HEK293 (cell line): ENCODE measurements at regions not wholly inside any gene's neighbourhood (a gene's known extent, or its start where the extent isn't known, plus 50 kb on each side); places are given as distances from the start of the nearest gene placed in this dataset.

ENCODE experiments used
- CTCF ChIA-PET: fragments of 350-600 bp; formaldehyde crosslinking; extraction: SDS; loops from one replicate; lab custom pipeline; 2021; ENCODE audit warnings: antibody characterized with exemption; lab: Yijun Ruan, JAX
- POLR2A ChIA-PET: fragments of 300-600 bp; formaldehyde crosslinking; extraction: SDS; loops from one replicate; lab custom pipeline; 2020; ENCODE audit warnings: antibody characterized with exemption, inconsistent platforms; lab: Yijun Ruan, JAX
- H3K27ac ChIP-seq: fragments of 200-500 bp; sonication (Bioruptor generic); 2 replicates; pipeline ENCODE4 v1.5.1; 2014; ENCODE audit warnings: low read depth, low read length, control low read depth, inconsistent platforms; ENCODE audit errors: extremely low read depth
- H3K36me3 ChIP-seq, 2 experiments: fragments of 200-500 bp in 1 of 2; sonication (Bioruptor generic) in 1 of 2; 1 replicate in 1 of 2; 2 replicates in 1 of 2; pipeline ENCODE4 v1.5.1; 2014 to 2017; ENCODE audit warnings: inconsistent platforms in 2 of 2, low read length in 2 of 2; ENCODE audit not compliant: control insufficient read depth in 2 of 2, insufficient read depth in 1 of 2
- H3K4me1 ChIP-seq: fragments of 200-500 bp; sonication (Bioruptor generic); 2 replicates; pipeline ENCODE4 v1.5.1; 2014; ENCODE audit warnings: mild to moderate bottlenecking, low read length, inconsistent platforms; ENCODE audit not compliant: control insufficient read depth, insufficient read depth
- H3K4me3 ChIP-seq: 2 replicates; pipeline ENCODE4 v1.5.1; 2011; ENCODE audit warnings: low read depth, mild to moderate bottlenecking, control low read depth, low read length, moderate library complexity
- H3K9me3 ChIP-seq: fragments of 200-500 bp; sonication (Bioruptor generic); 2 replicates; pipeline ENCODE4 v1.5.1; 2014; ENCODE audit warnings: low read depth, low read length, inconsistent platforms; ENCODE audit not compliant: control insufficient read depth, insufficient read depth
- GLIS1 ChIP-seq: fragments of 450-650 bp; formaldehyde crosslinking; IDR thresholded peaks from 2 replicates; pipeline ENCODE4 v1.5.1; 2016; ENCODE audit warnings: missing biosample characterization, missing genetic modification characterization
- IKZF3 ChIP-seq: fragments of 450-650 bp; IDR thresholded peaks from 2 replicates; pipeline ENCODE4 v1.5.0; 2018; ENCODE audit warnings: missing biosample characterization, mild to moderate bottlenecking, missing genetic modification characterization, moderate library complexity
- OVOL3 ChIP-seq: fragments of 450-650 bp; formaldehyde crosslinking; IDR thresholded peaks from 2 replicates; pipeline ENCODE4 v1.5.1; 2016; ENCODE audit warnings: missing biosample characterization, missing genetic modification characterization
- RBAK ChIP-seq: fragments of 450-650 bp; formaldehyde crosslinking; IDR thresholded peaks from 2 replicates; pipeline ENCODE4 v1.5.1; 2016; ENCODE audit warnings: missing biosample characterization, missing genetic modification characterization
- REPIN1 ChIP-seq: fragments of 450-650 bp; formaldehyde crosslinking; IDR thresholded peaks from 2 replicates; pipeline ENCODE4 v1.5.1; 2017; ENCODE audit warnings: missing biosample characterization, missing genetic modification characterization, low read depth
- SP3 ChIP-seq: fragments of 450-650 bp; formaldehyde crosslinking; IDR thresholded peaks from 2 replicates; pipeline ENCODE4 v1.5.1; 2016; ENCODE audit warnings: missing biosample characterization, missing genetic modification characterization
- ZBTB48 ChIP-seq: fragments of 450-650 bp; formaldehyde crosslinking; IDR thresholded peaks from 2 replicates; pipeline ENCODE4 v1.5.1; 2016; ENCODE audit warnings: missing biosample characterization, missing genetic modification characterization
- ZFP37 ChIP-seq: fragments of 450-650 bp; formaldehyde crosslinking; IDR thresholded peaks from 2 replicates; pipeline ENCODE4 v1.5.1; 2016; ENCODE audit warnings: missing biosample characterization, missing genetic modification characterization
- ZNF132 ChIP-seq: fragments of 450-650 bp; formaldehyde crosslinking; IDR thresholded peaks from 2 replicates; pipeline ENCODE4 v1.5.1; 2017; ENCODE audit warnings: missing biosample characterization, missing genetic modification characterization, borderline replicate concordance
- ZNF169 ChIP-seq: fragments of 450-650 bp; formaldehyde crosslinking; IDR thresholded peaks from 2 replicates; pipeline ENCODE4 v1.5.1; 2016; ENCODE audit warnings: missing biosample characterization, missing genetic modification characterization
- ZNF175 ChIP-seq: fragments of 450-650 bp; formaldehyde crosslinking; IDR thresholded peaks from 2 replicates; pipeline ENCODE4 v1.5.1; 2016; ENCODE audit warnings: missing biosample characterization, missing genetic modification characterization
- ZNF202 ChIP-seq: fragments of 450-650 bp; formaldehyde crosslinking; IDR thresholded peaks from 2 replicates; pipeline ENCODE4 v1.5.1; 2016; ENCODE audit warnings: missing biosample characterization, missing genetic modification characterization, borderline replicate concordance
- ZNF274 ChIP-seq, 2 experiments: fragments of 200-500 bp in 1 of 2; fragments of 450-650 bp in 1 of 2; sonication (Bioruptor generic) in 1 of 2; formaldehyde crosslinking in 1 of 2; IDR thresholded peaks; 2 replicates each; pipeline versions ENCODE4 v1.5.1 to v1.6.1; 2014 to 2016; ENCODE audit warnings: borderline replicate concordance in 1 of 2, inconsistent platforms in 1 of 2, low read length in 1 of 2, missing biosample characterization in 1 of 2, missing genetic modification characterization in 1 of 2
- ZNF311 ChIP-seq: fragments of 450-650 bp; formaldehyde crosslinking; IDR thresholded peaks from 2 replicates; pipeline ENCODE4 v1.5.1; 2017; ENCODE audit warnings: missing biosample characterization, missing genetic modification characterization, borderline replicate concordance
- ZNF530 ChIP-seq: fragments of 450-650 bp; formaldehyde crosslinking; IDR thresholded peaks from 2 replicates; pipeline ENCODE4 v1.5.1; 2016; ENCODE audit warnings: low read depth, missing biosample characterization, missing genetic modification characterization
- ZNF654 ChIP-seq: fragments of 450-650 bp; formaldehyde crosslinking; IDR thresholded peaks from 2 replicates; pipeline ENCODE4 v1.5.1; 2016; ENCODE audit warnings: low read depth, missing biosample characterization, missing genetic modification characterization
- ZNF660 ChIP-seq: fragments of 450-650 bp; IDR thresholded peaks from 2 replicates; pipeline ENCODE4 v1.5.1; 2018; ENCODE audit warnings: missing biosample characterization, mild to moderate bottlenecking, missing genetic modification characterization
- ZNF664 ChIP-seq: fragments of 450-650 bp; formaldehyde crosslinking; IDR thresholded peaks from 2 replicates; pipeline ENCODE4 v1.5.1; 2016; ENCODE audit warnings: missing biosample characterization, missing genetic modification characterization
- ZNF747 ChIP-seq: fragments of 450-650 bp; formaldehyde crosslinking; IDR thresholded peaks from 2 replicates; pipeline ENCODE4 v1.5.1; 2016; ENCODE audit warnings: missing biosample characterization, missing genetic modification characterization
- ZNF785 ChIP-seq: fragments of 450-650 bp; formaldehyde crosslinking; IDR thresholded peaks from 2 replicates; pipeline ENCODE4 v1.5.1; 2016; ENCODE audit warnings: missing biosample characterization, missing genetic modification characterization
- ZSCAN23 ChIP-seq: fragments of 450-650 bp; formaldehyde crosslinking; IDR thresholded peaks from 2 replicates; pipeline ENCODE4 v1.5.1; 2016; ENCODE audit warnings: missing biosample characterization, missing genetic modification characterization
- TF ChIP-seq, protein P1 (sequence below): fragments of 450-650 bp; formaldehyde crosslinking; IDR thresholded peaks from 2 replicates; pipeline ENCODE4 v1.5.1; 2017; ENCODE audit warnings: missing biosample characterization, missing genetic modification characterization
- TF ChIP-seq, protein P2 (sequence below): fragments of 450-650 bp; formaldehyde crosslinking; IDR thresholded peaks from 2 replicates; pipeline ENCODE4 v1.5.1; 2016; ENCODE audit warnings: missing biosample characterization, missing genetic modification characterization
- TF ChIP-seq, protein P3 (sequence below): fragments of 450-650 bp; formaldehyde crosslinking; conservative IDR thresholded peaks from 2 replicates; pipeline ENCODE4 v1.5.1; 2016; ENCODE audit warnings: low read depth, missing biosample characterization, missing genetic modification characterization
- TF ChIP-seq, protein P4 (sequence below): fragments of 450-650 bp; formaldehyde crosslinking; IDR thresholded peaks from 2 replicates; pipeline ENCODE4 v1.5.1; 2016; ENCODE audit warnings: missing biosample characterization, missing genetic modification characterization
- TF ChIP-seq, protein P5 (sequence below): fragments of 450-650 bp; formaldehyde crosslinking; IDR thresholded peaks from 2 replicates; pipeline ENCODE4 v1.5.1; 2016; ENCODE audit warnings: missing biosample characterization, missing genetic modification characterization

DNA sequence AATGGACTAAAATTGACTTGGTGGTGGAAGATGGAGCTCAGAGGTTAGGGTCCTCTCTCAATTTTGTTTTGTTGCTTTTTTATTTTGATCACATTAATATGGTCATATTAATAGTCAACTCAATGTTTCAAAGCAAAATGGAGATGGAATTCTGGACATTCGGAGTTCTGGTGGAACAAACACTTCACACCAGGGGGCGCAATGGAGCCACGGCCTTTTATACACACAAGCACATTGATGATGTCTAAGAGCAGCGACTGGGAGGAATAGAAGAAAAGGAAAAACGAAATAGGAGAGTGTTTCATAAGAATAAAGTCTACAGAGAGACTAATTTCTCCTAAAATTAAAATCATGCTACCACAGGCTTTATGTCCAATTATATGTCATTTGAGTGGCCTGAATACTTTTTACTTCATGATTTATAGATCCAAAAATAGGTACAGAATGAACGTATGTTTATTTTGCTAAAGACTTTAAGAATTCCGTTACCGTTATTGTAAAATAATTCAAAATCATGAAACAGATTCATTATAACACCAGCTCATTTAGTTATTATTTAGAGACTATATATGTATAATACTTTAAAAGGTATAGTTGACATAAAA, 197.6 kb upstream of the SASH1 start:
- Histone ChIP-seq H3K4me3 (no peak overlapping the region), H3K9me3 (no peaks in the 10 kb centered on the region), H3K36me3 (no peaks in the 10 kb centered on the region), H3K4me1 (no peaks in the 10 kb centered on the region), H3K27ac (no peak overlapping the region)
- ChIA-PET POLR2A (no interaction called here), CTCF (interaction anchor here (0.6 to 2.9 kb wide), 39 partner anchors 9 to 1681 kb away, joined by 3 to 25 read pairs (median 3); no protein-coding TSS in a partner anchor)
- TF ChIP-seq, protein P1, sequence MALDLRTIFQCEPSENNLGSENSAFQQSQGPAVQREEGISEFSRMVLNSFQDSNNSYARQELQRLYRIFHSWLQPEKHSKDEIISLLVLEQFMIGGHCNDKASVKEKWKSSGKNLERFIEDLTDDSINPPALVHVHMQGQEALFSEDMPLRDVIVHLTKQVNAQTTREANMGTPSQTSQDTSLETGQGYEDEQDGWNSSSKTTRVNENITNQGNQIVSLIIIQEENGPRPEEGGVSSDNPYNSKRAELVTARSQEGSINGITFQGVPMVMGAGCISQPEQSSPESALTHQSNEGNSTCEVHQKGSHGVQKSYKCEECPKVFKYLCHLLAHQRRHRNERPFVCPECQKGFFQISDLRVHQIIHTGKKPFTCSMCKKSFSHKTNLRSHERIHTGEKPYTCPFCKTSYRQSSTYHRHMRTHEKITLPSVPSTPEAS (tag by site-specific recombination) = no peak
- TF ChIP-seq GLIS1 (tag by site-specific recombination) (no peak), ZNF660 (peak; percentile 77; the same call in 1 of the 2 replicates), REPIN1 (tag by site-specific recombination) (no peak), ZBTB48 (tag by site-specific recombination) (no peak), ZNF169 (tag by site-specific recombination) (no peak), ZNF747 (no peak), RBAK (tag by site-specific recombination) (no peak), ZNF311 (tag by site-specific recombination) (no peak), ZSCAN23 (no peak), ZFP37 (tag by site-specific recombination) (no peak), IKZF3 (tag by site-specific recombination) (no peak), ZNF202 (tag by site-specific recombination) (no peak), ZNF664 (tag by site-specific recombination) (no peak), ZNF654 (tag by site-specific recombination) (peak; percentile 57), ZNF274 (IDR thresholded peaks at IDR 0.05; ENCODE audit: low read length) (no peak), ZNF274 (tag by site-specific recombination; IDR thresholded peaks at IDR 0.05; ENCODE audit: borderline replicate concordance) (no peak), ZNF132 (tag by site-specific recombination) (no peak), ZNF785 (tag by site-specific recombination) (no peak), ZNF530 (tag by site-specific recombination) (no peak), ZNF175 (tag by site-specific recombination) (no peak), OVOL3 (no peak), SP3 (tag by site-specific recombination) (no peak)
- TF ChIP-seq, protein P2, sequence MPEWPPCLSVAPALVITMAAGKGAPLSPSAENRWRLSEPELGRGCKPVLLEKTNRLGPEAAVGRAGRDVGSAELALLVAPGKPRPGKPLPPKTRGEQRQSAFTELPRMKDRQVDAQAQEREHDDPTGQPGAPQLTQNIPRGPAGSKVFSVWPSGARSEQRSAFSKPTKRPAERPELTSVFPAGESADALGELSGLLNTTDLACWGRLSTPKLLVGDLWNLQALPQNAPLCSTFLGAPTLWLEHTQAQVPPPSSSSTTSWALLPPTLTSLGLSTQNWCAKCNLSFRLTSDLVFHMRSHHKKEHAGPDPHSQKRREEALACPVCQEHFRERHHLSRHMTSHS = no peak
- TF ChIP-seq, protein P3, sequence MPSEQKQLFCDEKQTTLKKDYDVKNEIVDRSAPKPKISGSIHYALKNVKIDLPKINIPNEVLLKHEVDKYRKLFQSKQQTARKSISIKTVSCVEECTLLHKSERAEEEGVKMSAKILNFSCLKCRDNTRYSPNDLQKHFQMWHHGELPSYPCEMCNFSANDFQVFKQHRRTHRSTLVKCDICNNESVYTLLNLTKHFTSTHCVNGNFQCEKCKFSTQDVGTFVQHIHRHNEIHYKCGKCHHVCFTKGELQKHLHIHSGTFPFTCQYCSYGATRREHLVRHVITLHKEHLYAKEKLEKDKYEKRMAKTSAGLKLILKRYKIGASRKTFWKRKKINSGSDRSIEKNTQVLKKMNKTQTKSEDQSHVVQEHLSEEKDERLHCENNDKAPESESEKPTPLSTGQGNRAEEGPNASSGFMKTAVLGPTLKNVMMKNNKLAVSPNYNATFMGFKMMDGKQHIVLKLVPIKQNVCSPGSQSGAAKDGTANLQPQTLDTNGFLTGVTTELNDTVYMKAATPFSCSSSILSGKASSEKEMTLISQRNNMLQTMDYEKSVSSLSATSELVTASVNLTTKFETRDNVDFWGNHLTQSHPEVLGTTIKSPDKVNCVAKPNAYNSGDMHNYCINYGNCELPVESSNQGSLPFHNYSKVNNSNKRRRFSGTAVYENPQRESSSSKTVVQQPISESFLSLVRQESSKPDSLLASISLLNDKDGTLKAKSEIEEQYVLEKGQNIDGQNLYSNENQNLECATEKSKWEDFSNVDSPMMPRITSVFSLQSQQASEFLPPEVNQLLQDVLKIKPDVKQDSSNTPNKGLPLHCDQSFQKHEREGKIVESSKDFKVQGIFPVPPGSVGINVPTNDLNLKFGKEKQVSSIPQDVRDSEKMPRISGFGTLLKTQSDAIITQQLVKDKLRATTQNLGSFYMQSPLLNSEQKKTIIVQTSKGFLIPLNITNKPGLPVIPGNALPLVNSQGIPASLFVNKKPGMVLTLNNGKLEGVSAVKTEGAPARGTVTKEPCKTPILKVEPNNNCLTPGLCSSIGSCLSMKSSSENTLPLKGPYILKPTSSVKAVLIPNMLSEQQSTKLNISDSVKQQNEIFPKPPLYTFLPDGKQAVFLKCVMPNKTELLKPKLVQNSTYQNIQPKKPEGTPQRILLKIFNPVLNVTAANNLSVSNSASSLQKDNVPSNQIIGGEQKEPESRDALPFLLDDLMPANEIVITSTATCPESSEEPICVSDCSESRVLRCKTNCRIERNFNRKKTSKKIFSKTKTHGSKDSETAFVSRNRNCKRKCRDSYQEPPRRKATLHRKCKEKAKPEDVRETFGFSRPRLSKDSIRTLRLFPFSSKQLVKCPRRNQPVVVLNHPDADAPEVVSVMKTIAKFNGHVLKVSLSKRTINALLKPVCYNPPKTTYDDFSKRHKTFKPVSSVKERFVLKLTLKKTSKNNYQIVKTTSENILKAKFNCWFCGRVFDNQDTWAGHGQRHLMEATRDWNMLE = peak; percentile 44
- TF ChIP-seq, protein P4, sequence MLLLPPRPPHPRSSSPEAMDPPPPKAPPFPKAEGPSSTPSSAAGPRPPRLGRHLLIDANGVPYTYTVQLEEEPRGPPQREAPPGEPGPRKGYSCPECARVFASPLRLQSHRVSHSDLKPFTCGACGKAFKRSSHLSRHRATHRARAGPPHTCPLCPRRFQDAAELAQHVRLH (tag by site-specific recombination) = no peak
- TF ChIP-seq, protein P5, sequence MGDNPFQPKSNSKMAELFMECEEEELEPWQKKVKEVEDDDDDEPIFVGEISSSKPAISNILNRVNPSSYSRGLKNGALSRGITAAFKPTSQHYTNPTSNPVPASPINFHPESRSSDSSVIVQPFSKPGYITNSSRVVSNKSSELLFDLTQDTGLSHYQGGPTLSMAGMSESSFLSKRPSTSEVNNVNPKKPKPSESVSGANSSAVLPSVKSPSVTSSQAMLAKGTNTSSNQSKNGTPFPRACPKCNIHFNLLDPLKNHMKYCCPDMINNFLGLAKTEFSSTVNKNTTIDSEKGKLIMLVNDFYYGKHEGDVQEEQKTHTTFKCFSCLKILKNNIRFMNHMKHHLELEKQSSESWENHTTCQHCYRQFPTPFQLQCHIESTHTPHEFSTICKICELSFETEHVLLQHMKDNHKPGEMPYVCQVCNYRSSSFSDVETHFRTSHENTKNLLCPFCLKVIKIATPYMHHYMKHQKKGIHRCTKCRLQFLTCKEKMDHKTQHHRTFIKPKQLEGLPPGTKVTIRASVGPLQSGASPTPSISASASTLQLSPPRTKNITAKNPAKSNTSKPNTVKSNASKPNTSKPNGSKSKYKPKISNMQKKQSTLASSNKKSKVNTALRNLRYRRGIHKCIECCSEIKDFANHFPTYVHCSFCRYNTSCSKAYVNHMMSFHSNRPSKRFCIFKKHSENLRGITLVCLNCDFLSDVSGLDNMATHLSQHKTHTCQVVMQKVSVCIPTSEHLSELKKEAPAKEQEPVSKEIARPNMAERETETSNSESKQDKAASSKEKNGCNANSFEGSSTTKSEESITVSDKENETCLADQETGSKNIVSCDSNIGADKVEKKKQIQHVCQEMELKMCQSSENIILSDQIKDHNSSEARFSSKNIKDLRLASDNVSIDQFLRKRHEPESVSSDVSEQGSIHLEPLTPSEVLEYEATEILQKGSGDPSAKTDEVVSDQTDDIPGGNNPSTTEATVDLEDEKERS = no peak
